ENCODE measurements at regions not wholly inside any gene's neighbourhood (a gene's known extent, or its start where the extent isn't known, plus 50 kb on each side); places are given as distances from the start of the nearest gene placed in this dataset.

DNA sequence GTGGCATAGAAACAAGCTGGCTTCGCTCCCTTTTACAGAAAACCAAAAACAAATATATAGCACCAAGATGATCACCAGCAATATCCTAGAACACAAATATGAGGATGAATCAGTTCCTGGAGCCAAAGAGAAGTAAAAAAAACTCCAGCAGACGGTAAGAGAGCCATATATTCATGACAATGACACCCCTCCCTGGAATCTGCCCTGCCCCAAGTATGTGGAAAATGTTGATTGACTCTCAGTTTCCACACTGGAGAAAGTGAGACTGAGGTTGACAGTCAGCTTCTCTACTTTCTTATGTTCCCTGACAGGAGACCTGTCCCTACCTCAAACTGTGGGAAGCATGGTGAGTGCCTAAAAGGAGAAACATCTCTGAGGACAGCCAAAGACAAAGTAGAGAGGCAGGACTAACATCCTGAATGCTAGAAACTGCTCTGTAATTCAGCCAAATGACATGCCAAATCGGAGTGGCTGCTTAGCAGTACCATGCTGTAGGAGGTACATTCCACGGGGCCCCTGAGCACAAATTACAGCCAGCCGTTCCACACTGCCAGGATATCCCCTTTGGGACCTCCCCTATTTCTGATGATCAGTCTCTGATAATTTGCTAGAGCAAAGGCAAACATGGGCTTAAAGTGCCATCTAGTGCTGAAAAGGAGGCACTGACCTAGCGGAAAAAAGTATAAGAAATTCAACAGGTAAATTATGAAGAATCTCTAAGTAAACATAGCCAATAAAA, 424.0 kb upstream of the RGMB start:
- Mint-ChIP-seq H3K4me1 (no peaks in the 10 kb centered on the region), H3K4me3 (no peak overlapping the region), H3K9me3 (peaks cover 11% of the 10 kb centered on the region), H3K27me3 (no peaks in the 10 kb centered on the region), H3K27ac (no peak overlapping the region), H3K36me3 (ENCODE audit: low read depth) (no peaks in the 10 kb centered on the region)
- intact Hi-C loops (cut with micrococcal nuclease), result no loop called here
- DNase-seq (no peak), ATAC-seq (ENCODE audit: low read depth) (no peak)
- CTCF ChIA-PET, result interaction anchor here (0.7 kb wide), 1 partner anchor 592 kb away, joined by 3 read pairs; no protein-coding TSS in a partner anchor
- POLR2A ChIA-PET, result no interaction called here
- TF ChIP-seq, protein P1, sequence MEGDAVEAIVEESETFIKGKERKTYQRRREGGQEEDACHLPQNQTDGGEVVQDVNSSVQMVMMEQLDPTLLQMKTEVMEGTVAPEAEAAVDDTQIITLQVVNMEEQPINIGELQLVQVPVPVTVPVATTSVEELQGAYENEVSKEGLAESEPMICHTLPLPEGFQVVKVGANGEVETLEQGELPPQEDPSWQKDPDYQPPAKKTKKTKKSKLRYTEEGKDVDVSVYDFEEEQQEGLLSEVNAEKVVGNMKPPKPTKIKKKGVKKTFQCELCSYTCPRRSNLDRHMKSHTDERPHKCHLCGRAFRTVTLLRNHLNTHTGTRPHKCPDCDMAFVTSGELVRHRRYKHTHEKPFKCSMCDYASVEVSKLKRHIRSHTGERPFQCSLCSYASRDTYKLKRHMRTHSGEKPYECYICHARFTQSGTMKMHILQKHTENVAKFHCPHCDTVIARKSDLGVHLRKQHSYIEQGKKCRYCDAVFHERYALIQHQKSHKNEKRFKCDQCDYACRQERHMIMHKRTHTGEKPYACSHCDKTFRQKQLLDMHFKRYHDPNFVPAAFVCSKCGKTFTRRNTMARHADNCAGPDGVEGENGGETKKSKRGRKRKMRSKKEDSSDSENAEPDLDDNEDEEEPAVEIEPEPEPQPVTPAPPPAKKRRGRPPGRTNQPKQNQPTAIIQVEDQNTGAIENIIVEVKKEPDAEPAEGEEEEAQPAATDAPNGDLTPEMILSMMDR (IDR thresholded peaks at IDR 0.05), result no peak

DNA sequence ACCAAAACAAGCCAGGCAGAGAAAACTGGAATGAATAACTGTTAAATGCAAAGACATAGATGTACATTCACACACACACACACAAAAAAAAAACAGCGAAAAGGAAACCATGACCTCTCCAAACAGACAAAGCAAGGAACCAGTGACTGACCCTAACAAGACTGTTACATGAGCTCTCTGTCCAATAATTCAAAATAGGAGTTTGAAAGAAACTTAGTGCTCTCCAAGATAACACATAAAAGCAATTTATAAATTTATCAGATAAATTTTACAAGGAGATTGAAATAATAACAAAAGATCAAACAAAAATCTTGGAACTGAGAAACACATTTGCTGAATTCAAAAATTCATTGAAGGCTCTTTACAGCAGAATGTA, 423.5 kb upstream of the RGMB start:
- no peak for DNase-seq
- no peak for ATAC-seq (ENCODE audit: low read depth)
- ChIA-PET POLR2A (no interaction called here), CTCF (no interaction called here)
- Mint-ChIP-seq H3K27me3 (no peaks in the 10 kb centered on the region), H3K4me1 (no peaks in the 10 kb centered on the region), H3K27ac (no peak overlapping the region), H3K36me3 (ENCODE audit: low read depth) (no peaks in the 10 kb centered on the region), H3K4me3 (no peak overlapping the region), H3K9me3 (peaks cover 11% of the 10 kb centered on the region)
- TF ChIP-seq, protein P1 (IDR thresholded peaks at IDR 0.05), result no peak
- intact Hi-C loops (cut with micrococcal nuclease), result no loop called here

DNA sequence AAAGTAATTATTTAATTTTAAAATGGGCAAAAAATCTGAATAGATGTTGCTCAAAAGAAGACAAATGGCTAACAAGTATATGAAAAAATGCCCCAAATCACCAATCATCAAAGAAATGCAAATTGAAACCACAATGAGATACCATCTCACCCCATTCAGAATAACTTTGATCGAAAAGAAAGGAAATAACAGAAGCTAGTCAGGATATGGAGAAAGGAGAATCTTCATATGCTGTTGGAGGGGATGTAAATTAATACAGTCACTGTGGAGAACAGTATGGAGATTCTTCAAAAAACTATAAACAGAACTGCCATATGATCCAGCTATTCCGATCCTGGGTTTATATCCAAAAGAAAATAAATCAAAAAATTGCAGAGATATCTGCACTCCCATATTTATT, 418.5 kb upstream of the RGMB start:
- ATAC-seq (ENCODE audit: low read depth) (no peak), DNase-seq (no peak)
- Mint-ChIP-seq H3K9me3 (peaks cover 2% of the 10 kb centered on the region), H3K4me3 (no peak overlapping the region), H3K36me3 (ENCODE audit: low read depth) (no peaks in the 10 kb centered on the region), H3K27ac (no peak overlapping the region), H3K4me1 (no peaks in the 10 kb centered on the region), H3K27me3 (no peaks in the 10 kb centered on the region)
- TF ChIP-seq, protein P1 (IDR thresholded peaks at IDR 0.05), result no peak
- intact Hi-C loops (cut with micrococcal nuclease), result no loop called here
- ChIA-PET CTCF (no interaction called here), POLR2A (no interaction called here)

DNA sequence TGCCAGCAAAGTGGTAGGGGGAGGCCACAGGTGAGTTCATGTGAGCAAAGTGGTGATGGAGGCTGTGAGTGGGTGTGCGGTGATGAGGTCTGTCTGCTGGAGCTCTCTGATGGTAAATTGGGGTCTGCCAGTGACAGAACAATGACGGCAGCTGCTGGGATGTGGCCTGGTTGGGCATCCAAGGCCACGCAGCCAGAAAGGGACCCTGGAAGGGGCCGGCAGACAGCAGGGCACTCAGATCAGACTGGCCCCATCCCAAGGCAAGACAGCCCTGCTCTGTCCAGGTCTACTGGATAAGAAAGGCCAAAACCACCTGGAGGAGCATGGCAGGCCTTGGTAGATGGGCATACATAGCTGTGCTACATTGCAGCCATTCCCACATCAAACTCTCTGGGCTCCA, 412.9 kb upstream of the RGMB start:
- ChIA-PET POLR2A (no interaction called here), CTCF (no interaction called here)
- Mint-ChIP-seq H3K27me3 (peaks cover 2% of the 10 kb centered on the region), H3K36me3 (ENCODE audit: low read depth) (no peaks in the 10 kb centered on the region), H3K9me3 (no peaks in the 10 kb centered on the region), H3K4me1 (no peaks in the 10 kb centered on the region), H3K4me3 (no peak overlapping the region), H3K27ac (no peak overlapping the region)
- intact Hi-C loops (cut with micrococcal nuclease), result no loop called here
- DNase-seq (no peak), ATAC-seq (ENCODE audit: low read depth) (no peak)
- TF ChIP-seq, protein P1 (IDR thresholded peaks at IDR 0.05), result no peak

DNA sequence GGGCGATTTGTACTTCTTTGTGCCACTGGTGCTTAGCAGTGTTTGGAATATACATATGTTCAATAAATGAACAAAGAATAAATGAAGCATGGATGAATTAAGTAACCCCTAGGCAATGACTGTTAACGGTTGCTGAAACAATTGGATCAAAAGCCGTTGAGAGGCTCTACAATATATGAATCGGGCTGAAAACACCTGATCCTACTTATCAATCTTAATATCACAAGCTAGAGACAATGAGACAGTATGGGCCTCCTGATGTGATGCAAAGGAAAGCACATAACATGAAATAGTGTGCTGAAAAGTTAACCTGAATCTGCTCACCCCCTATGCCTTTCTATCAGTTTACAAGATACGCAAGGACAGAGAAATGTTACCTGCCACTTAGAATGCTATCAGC, 410.3 kb upstream of the RGMB start:
- ATAC-seq (ENCODE audit: low read depth) (no peak), DNase-seq (no peak)
- no peak overlapping the region for H3K27ac Mint-ChIP-seq
- intact Hi-C loops (cut with micrococcal nuclease), result no loop called here
- H3K9me3 Mint-ChIP-seq, result no peaks in the 10 kb centered on the region
- no peak overlapping the region for H3K4me3 Mint-ChIP-seq
- H3K27me3 Mint-ChIP-seq, result peaks cover 2% of the 10 kb centered on the region
- ChIA-PET POLR2A (no interaction called here), CTCF (no interaction called here)
- TF ChIP-seq, protein P1 (IDR thresholded peaks at IDR 0.05), result no peak
- H3K4me1 Mint-ChIP-seq, result no peaks in the 10 kb centered on the region
- no peaks in the 10 kb centered on the region for H3K36me3 Mint-ChIP-seq (ENCODE audit: low read depth)

All from activated B cell treated with CpG ODN at 0.5 μM for 24 hours (primary cell).